Neural progenitor cell (in vitro differentiated cells): ENCODE measurements at regions not wholly inside any gene's neighbourhood (a gene's known extent, or its start where the extent isn't known, plus 50 kb on each side); places are given as distances from the start of the nearest gene placed in this dataset.
A peak's percentile ranks its signal among the peaks of the same experiment; 100 is the strongest.

ENCODE experiments used
- DNase-seq: peaks from one replicate; pipeline ENCODE4 v3.0.0-alpha.2; 2016; ENCODE audit warnings: low spot score
- H2AFZ ChIP-seq: fragments of 200-600 bp; sonication (generic); replicated peaks from 2 replicates; pipeline ENCODE4 v1.6.1; 2016; ENCODE audit warnings: antibody characterized with exemption
- H3F3A ChIP-seq: fragments of 200-600 bp; sonication (generic); 2 replicates; pipeline ENCODE4 v1.6.1; 2016; ENCODE audit warnings: antibody characterized with exemption, low read depth
- H3K27ac ChIP-seq: fragments of 200-600 bp; sonication (generic); 2 replicates; pipeline ENCODE4 v1.5.1; 2016; ENCODE audit warnings: mild to moderate bottlenecking
- H3K27me3 ChIP-seq: fragments of 200-600 bp; sonication (generic); 2 replicates; pipeline ENCODE4 v1.6.1; 2016; ENCODE audit warnings: mild to moderate bottlenecking, moderate library complexity
- H3K36me3 ChIP-seq: fragments of 200-600 bp; sonication (generic); 2 replicates; pipeline ENCODE4 v1.5.1; 2016
- H3K4me1 ChIP-seq: fragments of 200-600 bp; sonication (generic); 2 replicates; pipeline ENCODE4 v1.6.1; 2016; ENCODE audit warnings: mixed run types
- H3K4me2 ChIP-seq: fragments of 200-600 bp; sonication (generic); 2 replicates; pipeline ENCODE4 v1.6.1; 2016
- H3K4me3 ChIP-seq: fragments of 200-600 bp; sonication (generic); 2 replicates; pipeline ENCODE4 v1.5.1; 2016
- H3K79me2 ChIP-seq: fragments of 200-600 bp; sonication (generic); 2 replicates; pipeline ENCODE4 v1.6.1; 2016; ENCODE audit warnings: low read depth
- H3K9ac ChIP-seq: fragments of 200-600 bp; sonication (generic); 2 replicates; pipeline ENCODE4 v1.6.1; 2016
- H3K9me3 ChIP-seq: fragments of 200-600 bp; sonication (generic); 2 replicates; pipeline ENCODE4 v1.5.1; 2016; ENCODE audit warnings: low read depth
- H4K20me1 ChIP-seq: fragments of 200-600 bp; sonication (generic); 2 replicates; pipeline ENCODE4 v1.6.1; 2016; ENCODE audit warnings: low read depth
- H3K27ac Mint-ChIP-seq: 3 replicates; pipeline ENCODE4 v1.8.0; 2021; ENCODE audit warnings: mixed read lengths
- H3K27me3 Mint-ChIP-seq: 2 replicates; pipeline ENCODE4 v1.8.0; 2022; ENCODE audit warnings: low read depth, mild to moderate bottlenecking, inconsistent platforms, moderate library complexity, mixed read lengths; ENCODE audit not compliant: insufficient read depth
- H3K36me3 Mint-ChIP-seq: 3 replicates; pipeline ENCODE4 v1.8.0; 2021; ENCODE audit warnings: mixed read lengths
- H3K4me1 Mint-ChIP-seq: 3 replicates; pipeline ENCODE4 v1.8.0; 2021; ENCODE audit warnings: mixed read lengths
- H3K4me3 Mint-ChIP-seq: 3 replicates; pipeline ENCODE4 v1.8.0; 2021; ENCODE audit warnings: mild to moderate bottlenecking, moderate library complexity, mixed read lengths
- H3K9me3 Mint-ChIP-seq: 3 replicates; pipeline ENCODE4 v1.8.0; 2020; ENCODE audit warnings: mixed read lengths
- CTCF ChIP-seq: fragments of 200-600 bp; sonication (generic); IDR thresholded peaks from 2 replicates; pipeline ENCODE4 v1.5.1; 2017; ENCODE audit warnings: antibody characterized with exemption, mild to moderate bottlenecking
- EZH2 ChIP-seq: fragments of 200-600 bp; sonication (generic); IDR thresholded peaks from 2 replicates; pipeline ENCODE4 v1.6.1; 2017; ENCODE audit warnings: antibody characterized with exemption, mild to moderate bottlenecking, moderate library complexity
- EZH2phosphoT487 ChIP-seq: fragments of 200-600 bp; sonication (generic); IDR thresholded peaks from 2 replicates; pipeline ENCODE4 v1.6.1; 2017; ENCODE audit warnings: antibody characterized with exemption

- Histone ChIP-seq H3K27me3 (peaks cover 26% of the 10 kb centered on the region), H3K4me3 (peak overlapping the region; percentile 85), H3K4me2 (peak overlapping the region; percentile 98), H3K9ac (no peak overlapping the region), H3K79me2 (peaks cover 25% of the 10 kb centered on the region), H4K20me1 (no peaks in the 10 kb centered on the region), H3F3A (peaks cover 25% of the 10 kb centered on the region), H3K27ac (no peak overlapping the region), H3K36me3 (no peaks in the 10 kb centered on the region), H3K9me3 (no peaks in the 10 kb centered on the region), H2AFZ (no peak overlapping the region), H3K4me1 (peaks cover 39% of the 10 kb centered on the region)
- H3K4me1 Mint-ChIP-seq = peaks cover 36% of the 10 kb centered on the region
- no peak overlapping the region for H3K27ac Mint-ChIP-seq
- H3K9me3 Mint-ChIP-seq = no peaks in the 10 kb centered on the region
- TF ChIP-seq EZH2 (no peak), EZH2phosphoT487 (no peak), CTCF (no peak)
- peaks cover 15% of the 10 kb centered on the region for H3K27me3 Mint-ChIP-seq
- no peaks in the 10 kb centered on the region for H3K36me3 Mint-ChIP-seq
- DNase-seq = no peak
- H3K4me3 Mint-ChIP-seq = peak overlapping the region; percentile 83
These were observed 202.6 kb upstream of the FOXN3 start for GRCh38 chr14:89619596-89619995.

- Histone ChIP-seq H3K9ac (peak overlapping the region; percentile 34), H3K4me2 (peak overlapping the region; percentile 98), H2AFZ (peak overlapping the region; percentile 92), H3F3A (peaks cover 25% of the 10 kb centered on the region), H3K4me3 (peak overlapping the region; percentile 85), H3K27me3 (peaks cover 26% of the 10 kb centered on the region), H3K36me3 (no peaks in the 10 kb centered on the region), H3K27ac (no peak overlapping the region), H3K9me3 (no peaks in the 10 kb centered on the region), H4K20me1 (no peaks in the 10 kb centered on the region), H3K4me1 (peaks cover 45% of the 10 kb centered on the region), H3K79me2 (peaks cover 25% of the 10 kb centered on the region)
- DNase-seq = peak; percentile 90
- peak overlapping the region; percentile 66 for H3K27ac Mint-ChIP-seq
- H3K4me1 Mint-ChIP-seq = peaks cover 38% of the 10 kb centered on the region
- TF ChIP-seq EZH2 (no peak), EZH2phosphoT487 (no peak), CTCF (no peak)
- no peaks in the 10 kb centered on the region for H3K36me3 Mint-ChIP-seq
- peak overlapping the region; percentile 92 for H3K4me3 Mint-ChIP-seq
- no peaks in the 10 kb centered on the region for H3K9me3 Mint-ChIP-seq
- H3K27me3 Mint-ChIP-seq = peaks cover 15% of the 10 kb centered on the region
These were observed 201.9 kb upstream of the FOXN3 start for GRCh38 chr14:89618811-89619551.

GRCh38 chr14:89618330-89618708, 201.3 kb upstream of the FOXN3 start:
- H2AFZ ChIP-seq = peak overlapping the region; percentile 86
- H3K27me3 Mint-ChIP-seq = peaks cover 11% of the 10 kb centered on the region
- H3K4me3 ChIP-seq = peak overlapping the region; percentile 85
- no peak overlapping the region for H3K27ac Mint-ChIP-seq
- TF ChIP-seq EZH2 = no peak
- no peak for TF ChIP-seq EZH2phosphoT487
- TF ChIP-seq CTCF = no peak
- peak overlapping the region; percentile 92 for H3K4me3 Mint-ChIP-seq
- H3K27me3 ChIP-seq = peaks cover 26% of the 10 kb centered on the region
- no peaks in the 10 kb centered on the region for H3K9me3 Mint-ChIP-seq
- no peak for DNase-seq
- no peaks in the 10 kb centered on the region for H3K36me3 ChIP-seq
- no peaks in the 10 kb centered on the region for H3K36me3 Mint-ChIP-seq
- peaks cover 52% of the 10 kb centered on the region for H3K4me1 ChIP-seq
- H3K27ac ChIP-seq = no peak overlapping the region
- H3K9ac ChIP-seq = peak overlapping the region; percentile 34
- no peaks in the 10 kb centered on the region for H3K9me3 ChIP-seq
- no peaks in the 10 kb centered on the region for H4K20me1 ChIP-seq
- peak overlapping the region; percentile 98 for H3K4me2 ChIP-seq
- H3F3A ChIP-seq = peaks cover 25% of the 10 kb centered on the region
- peaks cover 27% of the 10 kb centered on the region for H3K79me2 ChIP-seq
- peaks cover 43% of the 10 kb centered on the region for H3K4me1 Mint-ChIP-seq
